HG02870 (cell line): ENCODE measurements at regions not wholly inside any gene's neighbourhood (a gene's known extent, or its start where the extent isn't known, plus 50 kb on each side); places are given as distances from the start of the nearest gene placed in this dataset.
"Not testable (repeated sequence)": the region's sequence is repeated elsewhere in the genome, so short reads cannot be mapped to it uniquely, and the experiment has no call there.

ENCODE experiments used
- ATAC-seq: cut with Tn5 transposase; IDR thresholded peaks from one replicate; pipeline ENCODE4 v1.9.1; 2021; ENCODE audit warnings: mild to moderate bottlenecking, moderate library complexity; ENCODE audit not compliant: unreplicated experiment

GRCh38 chr6:128599036-128599435, 78.6 kb upstream of the PTPRK start:
- ATAC-seq: no peak

GRCh38 chr6:128598571-128598970, 78.2 kb upstream of the PTPRK start:
- ATAC-seq: peak; percentile 56

- ATAC-seq: no peak
Measured at GRCh38 chr6:128597956-128598355, 77.6 kb upstream of the PTPRK start.

- no peak for ATAC-seq
Measured at GRCh38 chr6:128597004-128597403, 76.6 kb upstream of the PTPRK start.

GRCh38 chr6:128595544-128595943, 75.1 kb upstream of the PTPRK start:
- ATAC-seq: no peak

GRCh38 chr6:128586095-128586494, 65.7 kb upstream of the PTPRK start:
- ATAC-seq: no peak

- ATAC-seq: no peak
Measured at GRCh38 chr6:128580224-128581110, 60.1 kb upstream of the PTPRK start.

- not testable (repeated sequence) for ATAC-seq
Measured at GRCh38 chr6:128575254-128575653, 54.9 kb upstream of the PTPRK start.

- peak; percentile 78 for ATAC-seq
Measured at GRCh38 chr6:128574402-128574801, 54.0 kb upstream of the PTPRK start.

GRCh38 chr6:128573036-128573435, 52.6 kb upstream of the PTPRK start:
- no peak for ATAC-seq

- no peak for ATAC-seq
Measured at GRCh38 chr6:128572294-128572693, 51.9 kb upstream of the PTPRK start.

- no peak for ATAC-seq
Measured at GRCh38 chr6:128570680-128571063, 50.3 kb upstream of the PTPRK start.

- no peak for ATAC-seq
Measured at GRCh38 chr6:128569732-128570679, 49.6 kb upstream of the PTPRK start.
